ENCODE measurements at regions not wholly inside any gene's neighbourhood (a gene's known extent, or its start where the extent isn't known, plus 50 kb on each side); places are given as distances from the start of the nearest gene placed in this dataset.

- H3K4me3 ChIP-seq (replicated peaks in 1 of 3; ENCODE audit: insufficient read depth in 1 of 3, low read depth in 1 of 3, low read length in 3 of 3): no peak overlapping the region
- no peak overlapping the region for H2AFZ ChIP-seq (ENCODE audit: low read depth, low read length)
- no peak overlapping the region for H3K4me2 ChIP-seq (ENCODE audit: insufficient read depth, low read length)
- H3K4me1 ChIP-seq (ENCODE audit: control insufficient read depth, extremely low read depth, insufficient read depth, low read length): no peaks in the 10 kb centered on the region
- H3K36me3 ChIP-seq (ENCODE audit: control insufficient read depth in 2 of 2, extremely low read depth in 1 of 2, insufficient read depth in 2 of 2, low read length in 2 of 2): no peaks in the 10 kb centered on the region
- no TSS peak for BruUV-seq (replicated peaks)
- H3K27me3 ChIP-seq (ENCODE audit: control insufficient read depth in 2 of 2, insufficient read depth in 2 of 2, low read length in 2 of 2): no peaks in the 10 kb centered on the region
- H3K27ac ChIP-seq (ENCODE audit: insufficient read depth, low read depth, low read length): no peak overlapping the region
- dilution Hi-C loops (cut with MboI; ENCODE audit: extremely low pct_ligation_motif_present, low sequenced_read_pairs): no loop called here
- DNase-seq (ENCODE audit: low read depth, low spot score): peak; percentile 5
- H3K79me2 ChIP-seq (ENCODE audit: control insufficient read depth, insufficient read depth, low read length): no peaks in the 10 kb centered on the region
- ChIA-PET CTCF (interaction anchor here (0.8 to 1.4 kb wide), 3 partner anchors 23 to 285 kb away, joined by 3 read pairs; no protein-coding TSS in a partner anchor), POLR2A (no interaction called here)
- no peaks in the 10 kb centered on the region for H3K9me1 ChIP-seq (replicated peaks; ENCODE audit: control insufficient read depth, extremely low read depth, insufficient read depth, low read length)
- intact Hi-C loops (cut with micrococcal nuclease): no loop called here
- no peaks in the 10 kb centered on the region for H3K9me3 ChIP-seq (replicated peaks; ENCODE audit: control insufficient read depth, insufficient read depth, low read length)
- FAIRE-seq: no peak
- no peaks in the 10 kb centered on the region for H4K20me1 ChIP-seq (replicated peaks; ENCODE audit: control insufficient read depth, extremely low read depth, insufficient read depth, low read length)
- TF ChIP-seq POLR2A (IDR thresholded peaks at IDR 0.05; ENCODE audit: low read depth, low read length): no peak
- no peak for TF ChIP-seq MAX (IDR thresholded peaks at IDR 0.05; ENCODE audit: insufficient read depth, insufficient read length)
- no peak for TF ChIP-seq POLR2AphosphoS5 (IDR thresholded peaks at IDR 0.05; ENCODE audit: insufficient read depth, low read depth, low read length)
- TF ChIP-seq JUN (IDR thresholded peaks at IDR 0.05; ENCODE audit: borderline replicate concordance, insufficient read depth, insufficient read length, low read depth): no peak
- H3K9ac ChIP-seq (replicated peaks; ENCODE audit: extremely low read depth, insufficient read depth, low read length): no peak overlapping the region
Measured at GRCh38 chr12:89817501-89818226, 109.0 kb upstream of the ATP2B1 start.

- no peaks in the 10 kb centered on the region for H3K9me3 ChIP-seq (replicated peaks; ENCODE audit: control insufficient read depth, insufficient read depth, low read length)
- DNase-seq (ENCODE audit: low read depth, low spot score) (no peak), FAIRE-seq (no peak)
- H3K9ac ChIP-seq (replicated peaks; ENCODE audit: extremely low read depth, insufficient read depth, low read length): no peak overlapping the region
- no peaks in the 10 kb centered on the region for H3K9me1 ChIP-seq (replicated peaks; ENCODE audit: control insufficient read depth, extremely low read depth, insufficient read depth, low read length)
- no peaks in the 10 kb centered on the region for H4K20me1 ChIP-seq (replicated peaks; ENCODE audit: control insufficient read depth, extremely low read depth, insufficient read depth, low read length)
- no peaks in the 10 kb centered on the region for H3K36me3 ChIP-seq (ENCODE audit: control insufficient read depth in 2 of 2, extremely low read depth in 1 of 2, insufficient read depth in 2 of 2, low read length in 2 of 2)
- no peak overlapping the region for H3K4me2 ChIP-seq (ENCODE audit: insufficient read depth, low read length)
- H3K27me3 ChIP-seq (ENCODE audit: control insufficient read depth in 2 of 2, insufficient read depth in 2 of 2, low read length in 2 of 2): no peaks in the 10 kb centered on the region
- ChIA-PET POLR2A (no interaction called here), CTCF (no interaction called here)
- H2AFZ ChIP-seq (ENCODE audit: low read depth, low read length): no peak overlapping the region
- no peaks in the 10 kb centered on the region for H3K79me2 ChIP-seq (ENCODE audit: control insufficient read depth, insufficient read depth, low read length)
- no peak overlapping the region for H3K27ac ChIP-seq (ENCODE audit: insufficient read depth, low read depth, low read length)
- no TSS peak for BruUV-seq (replicated peaks)
- intact Hi-C loops (cut with micrococcal nuclease): no loop called here
- H3K4me1 ChIP-seq (ENCODE audit: control insufficient read depth, extremely low read depth, insufficient read depth, low read length): no peaks in the 10 kb centered on the region
- TF ChIP-seq GATA2 (IDR thresholded peaks at IDR 0.05; ENCODE audit: insufficient read depth, insufficient read length, low read depth, low read length) (no peak), POLR2AphosphoS5 (IDR thresholded peaks at IDR 0.05; ENCODE audit: insufficient read depth, low read depth, low read length) (no peak), MYC (IDR thresholded peaks at IDR 0.05; ENCODE audit: low read depth, low read length) (no peak), FOS (IDR thresholded peaks at IDR 0.05; ENCODE audit: borderline replicate concordance, insufficient read depth, low read length) (no peak), JUN (IDR thresholded peaks at IDR 0.05; ENCODE audit: borderline replicate concordance, insufficient read depth, insufficient read length, low read depth) (no peak), POLR2A (IDR thresholded peaks at IDR 0.05; ENCODE audit: low read depth, low read length) (no peak), MAX (IDR thresholded peaks at IDR 0.05; ENCODE audit: insufficient read depth, insufficient read length) (no peak)
- H3K4me3 ChIP-seq (replicated peaks in 1 of 3; ENCODE audit: insufficient read depth in 1 of 3, low read depth in 1 of 3, low read length in 3 of 3): no peak overlapping the region
- dilution Hi-C loops (cut with MboI; ENCODE audit: extremely low pct_ligation_motif_present, low sequenced_read_pairs): no loop called here
Measured at GRCh38 chr12:89815225-89815624, 106.6 kb upstream of the ATP2B1 start.
